Keratinocyte (primary cell): ENCODE measurements at regions not wholly inside any gene's neighbourhood (a gene's known extent, or its start where the extent isn't known, plus 50 kb on each side); places are given as distances from the start of the nearest gene placed in this dataset.

Experiments used
- DNase-seq: peaks from one replicate; pipeline ENCODE4 v3.0.0-alpha.2; 2011; ENCODE audit warnings: low read depth, missing footprints, low spot score
- FAIRE-seq: peaks from 2 replicates; lab custom pipeline; 2011; peaks lifted over from hg19 to GRCh38; lab: Jason Lieb, UNC
- H2AFZ ChIP-seq: 2 replicates; pipeline ENCODE4 v1.6.0; 2012; ENCODE audit warnings: low read length, control low read depth, inconsistent platforms; ENCODE audit not compliant: control insufficient read depth
- H3K27ac ChIP-seq: 2 replicates; pipeline ENCODE4 v1.5.1; 2011; ENCODE audit warnings: low read length; ENCODE audit not compliant: control insufficient read depth, insufficient read depth
- H3K27me3 ChIP-seq: 3 replicates; pipeline ENCODE4 v1.6.0; 2011; ENCODE audit warnings: low read length; ENCODE audit not compliant: control insufficient read depth, insufficient read depth; ENCODE audit errors: extremely low read depth
- H3K36me3 ChIP-seq, 2 experiments: 2 replicates in 1 of 2; 3 replicates in 1 of 2; pipeline ENCODE4 v1.5.1; 2011; ENCODE audit warnings: low read length in 2 of 2, mild to moderate bottlenecking in 1 of 2; ENCODE audit not compliant: control insufficient read depth in 2 of 2, insufficient read depth in 2 of 2; ENCODE audit errors: extremely low read depth in 1 of 2
- H3K4me1 ChIP-seq: 3 replicates; pipeline ENCODE4 v1.5.1; 2011; ENCODE audit warnings: low read length; ENCODE audit not compliant: control insufficient read depth, insufficient read depth; ENCODE audit errors: extremely low read depth
- H3K4me2 ChIP-seq: 3 replicates; pipeline ENCODE4 v1.6.0; 2011; ENCODE audit warnings: low read depth, low read length; ENCODE audit not compliant: control insufficient read depth, insufficient read depth; ENCODE audit errors: extremely low read depth
- H3K4me3 ChIP-seq, 3 experiments: fragments of 200-600 bp in 1 of 3; sonication (generic) in 1 of 3; 2 replicates in 2 of 3; 3 replicates in 1 of 3; pipeline ENCODE4 v1.5.1; 2011 to 2016; ENCODE audit warnings: low read length in 3 of 3, mild to moderate bottlenecking in 3 of 3, control low read depth in 2 of 3, inconsistent platforms in 1 of 3, low read depth in 1 of 3, mixed read lengths in 1 of 3, mixed run types in 1 of 3, moderate library complexity in 1 of 3; ENCODE audit not compliant: control insufficient read depth in 2 of 3, insufficient read depth in 2 of 3; ENCODE audit errors: extremely low read depth in 1 of 3
- H3K79me2 ChIP-seq: 2 replicates; pipeline ENCODE4 v1.6.0; 2012; ENCODE audit warnings: low read length; ENCODE audit not compliant: control insufficient read depth, insufficient read depth
- H3K9ac ChIP-seq: 3 replicates; pipeline ENCODE4 v1.6.0; 2011; ENCODE audit warnings: low read length; ENCODE audit not compliant: control insufficient read depth, insufficient read depth; ENCODE audit errors: extremely low read depth
- H3K9me1 ChIP-seq: 3 replicates; pipeline ENCODE4 v1.6.0; 2011; ENCODE audit warnings: low read length; ENCODE audit not compliant: control insufficient read depth, insufficient read depth; ENCODE audit errors: extremely low read depth
- H3K9me3 ChIP-seq: 2 replicates; pipeline ENCODE4 v1.5.1; 2012; ENCODE audit warnings: low read depth, low read length; ENCODE audit not compliant: control insufficient read depth
- H4K20me1 ChIP-seq: 3 replicates; pipeline ENCODE4 v1.6.0; 2011; ENCODE audit warnings: low read length; ENCODE audit not compliant: control insufficient read depth, insufficient read depth; ENCODE audit errors: extremely low read depth
- CTCF ChIP-seq, 3 experiments: IDR thresholded peaks in 1 of 3; conservative IDR thresholded peaks in 1 of 3; optimal IDR thresholded peaks in 1 of 3; 2 replicates in 2 of 3; 3 replicates in 1 of 3; pipeline versions ENCODE3 to v1.5.1; 2011; ENCODE audit warnings: low read length in 3 of 3, mild to moderate bottlenecking in 3 of 3, moderate library complexity in 2 of 3, control low read depth in 1 of 3, inconsistent platforms in 1 of 3; ENCODE audit not compliant: insufficient read depth in 2 of 3; ENCODE audit errors: extremely low read depth in 1 of 3
- EZH2 ChIP-seq: IDR thresholded peaks from one replicate; pipeline ENCODE4 v1.6.1; 2012; ENCODE audit warnings: inconsistent platforms, mild to moderate bottlenecking, low read length, moderate library complexity
- dilution Hi-C: fragments of 300-500 bp; cut with MboI; formaldehyde crosslinking; loops from one replicate; pipeline ENCODE4 v1.7.0; 2020; ENCODE audit warnings: low sequenced_read_pairs; ENCODE audit not compliant: extremely low pct_ligation_motif_present

GRCh38 chr12:91861554-91861953 is 284.1 kb downstream of the BTG1 start:
- H3K9ac ChIP-seq: no peak overlapping the region
- H3K4me3 ChIP-seq: no peak overlapping the region
- H3K36me3 ChIP-seq: no peaks in the 10 kb centered on the region
- no peaks in the 10 kb centered on the region for H3K4me1 ChIP-seq
- H3K4me2 ChIP-seq: no peak overlapping the region
- no peak overlapping the region for H2AFZ ChIP-seq
- H4K20me1 ChIP-seq: no peaks in the 10 kb centered on the region
- TF ChIP-seq CTCF (optimal IDR thresholded peaks at IDR 0.05 in 1 of 3, IDR thresholded peaks at IDR 0.05 in 1 of 3, conservative IDR thresholded peaks at IDR 0.05 in 1 of 3; ENCODE audit: extremely low read depth in 1 of 3, insufficient read depth in 2 of 3, low read length in 3 of 3): no peak
- FAIRE-seq (no peak), DNase-seq (no peak)
- no peak overlapping the region for H3K27ac ChIP-seq
- dilution Hi-C loops: no loop called here
- H3K9me3 ChIP-seq: no peaks in the 10 kb centered on the region
- no peaks in the 10 kb centered on the region for H3K9me1 ChIP-seq
- H3K79me2 ChIP-seq: no peaks in the 10 kb centered on the region
- H3K27me3 ChIP-seq: no peaks in the 10 kb centered on the region

GRCh38 chr12:91859347-91859746 is 286.3 kb downstream of the BTG1 start:
- DNase-seq (no peak), FAIRE-seq (no peak)
- no peak for TF ChIP-seq CTCF (optimal IDR thresholded peaks at IDR 0.05 in 1 of 3, IDR thresholded peaks at IDR 0.05 in 1 of 3, conservative IDR thresholded peaks at IDR 0.05 in 1 of 3; ENCODE audit: extremely low read depth in 1 of 3, insufficient read depth in 2 of 3, low read length in 3 of 3)
- no peak for TF ChIP-seq EZH2

More at GRCh38 chr12:91859347-91859746, 286.3 kb downstream of the BTG1 start:
- no peaks in the 10 kb centered on the region for H4K20me1 ChIP-seq
- H3K79me2 ChIP-seq: no peaks in the 10 kb centered on the region
- no peaks in the 10 kb centered on the region for H3K27me3 ChIP-seq
- H3K27ac ChIP-seq: no peak overlapping the region
- no peaks in the 10 kb centered on the region for H3K4me1 ChIP-seq
- H3K4me2 ChIP-seq: no peak overlapping the region
- no peak overlapping the region for H3K4me3 ChIP-seq
- H3K9me3 ChIP-seq: no peaks in the 10 kb centered on the region
- no peak overlapping the region for H3K9ac ChIP-seq
- H2AFZ ChIP-seq: no peak overlapping the region
- no peaks in the 10 kb centered on the region for H3K36me3 ChIP-seq
- no peaks in the 10 kb centered on the region for H3K9me1 ChIP-seq
- dilution Hi-C loops: no loop called here
